ENCODE measurements at regions not wholly inside any gene's neighbourhood (a gene's known extent, or its start where the extent isn't known, plus 50 kb on each side); places are given as distances from the start of the nearest gene placed in this dataset.
"Not testable (repeated sequence)": the region's sequence is repeated elsewhere in the genome, so short reads cannot be mapped to it uniquely, and the experiment has no call there.

- DNase-seq = no peak
Measured at GRCh38 chr1:209155546-209155945, 428.0 kb upstream of the CAMK1G start.

GRCh38 chr1:209156991-209157390, 426.5 kb upstream of the CAMK1G start:
- no peak for DNase-seq

- DNase-seq = no peak
Measured at GRCh38 chr1:209157546-209158249, 425.8 kb upstream of the CAMK1G start.

GRCh38 chr1:209158851-209159250, 424.7 kb upstream of the CAMK1G start:
- no peak for DNase-seq

GRCh38 chr1:209160230-209160629, 423.3 kb upstream of the CAMK1G start:
- no peak for DNase-seq

GRCh38 chr1:209162651-209163050, 420.9 kb upstream of the CAMK1G start:
- no peak for DNase-seq

- DNase-seq = no peak
Measured at GRCh38 chr1:209168204-209168603, 415.3 kb upstream of the CAMK1G start.

GRCh38 chr1:209171151-209171550, 412.4 kb upstream of the CAMK1G start:
- DNase-seq = no peak

GRCh38 chr1:209172286-209172685, 411.2 kb upstream of the CAMK1G start:
- no peak for DNase-seq

GRCh38 chr1:209172792-209173542, 410.5 kb upstream of the CAMK1G start:
- DNase-seq = not testable (repeated sequence)

- DNase-seq = not testable (repeated sequence)
Measured at GRCh38 chr1:209173796-209174195, 409.7 kb upstream of the CAMK1G start.

- DNase-seq = no peak
Measured at GRCh38 chr1:209176866-209177430, 406.6 kb upstream of the CAMK1G start.

GRCh38 chr1:209183195-209183594, 400.3 kb upstream of the CAMK1G start:
- no peak for DNase-seq

- no peak for DNase-seq
Measured at GRCh38 chr1:209187589-209187988, 395.9 kb upstream of the CAMK1G start.

- DNase-seq = no peak
Measured at GRCh38 chr1:209190591-209191261, 392.8 kb upstream of the CAMK1G start.

- DNase-seq = no peak
Measured at GRCh38 chr1:209191262-209191634, 392.3 kb upstream of the CAMK1G start.

- DNase-seq = no peak
Measured at GRCh38 chr1:209196140-209196539, 387.4 kb upstream of the CAMK1G start.

- DNase-seq = no peak
Measured at GRCh38 chr1:209198961-209199750, 384.4 kb upstream of the CAMK1G start.

GRCh38 chr1:209199822-209200221, 383.7 kb upstream of the CAMK1G start:
- no peak for DNase-seq

- DNase-seq = not testable (repeated sequence)
Measured at GRCh38 chr1:209202321-209202720, 381.2 kb upstream of the CAMK1G start.

- DNase-seq = no peak
Measured at GRCh38 chr1:209202830-209203532, 380.5 kb upstream of the CAMK1G start.

- no peak for DNase-seq
Measured at GRCh38 chr1:209203533-209203895, 380.0 kb upstream of the CAMK1G start.

All from activated effector memory CD4-positive, alpha-beta T cell treated with Interleukin-2 at 50 U/mL for 16 hours (primary cell).